ENCODE measurements at regions not wholly inside any gene's neighbourhood (a gene's known extent, or its start where the extent isn't known, plus 50 kb on each side); places are given as distances from the start of the nearest gene placed in this dataset.

DNA sequence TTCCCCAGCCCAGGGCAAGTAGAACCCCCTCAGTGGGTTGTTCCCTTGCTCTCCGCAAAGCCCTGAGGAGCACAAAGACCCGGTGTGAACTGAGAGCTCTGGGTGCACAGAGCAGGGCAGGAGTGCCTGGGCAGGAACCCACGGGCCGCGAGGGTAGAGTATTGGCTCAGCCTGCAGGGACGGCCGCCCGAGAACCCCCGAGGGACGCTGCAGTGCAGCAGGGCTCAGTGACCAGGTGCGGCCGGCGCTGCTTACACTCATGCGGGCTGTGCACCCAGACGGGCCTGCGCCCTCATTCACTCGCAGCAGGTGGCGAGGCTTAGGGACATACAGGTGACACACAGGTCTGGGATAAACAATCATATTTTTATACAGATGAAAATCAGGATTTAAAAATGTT, 51.9 kb upstream of the PDE10A start:
- Histone ChIP-seq H3K4me3 (ENCODE audit: low read depth in 1 of 2, low read length in 2 of 2) (no peak overlapping the region), H4K20me1 (ENCODE audit: insufficient read depth, low read length) (no peaks in the 10 kb centered on the region), H3K9me3 (ENCODE audit: insufficient read depth, low read length, severe bottlenecking) (no peaks in the 10 kb centered on the region), H3K27me3 (ENCODE audit: insufficient read depth, low read length, poor library complexity) (no peaks in the 10 kb centered on the region), H3K9ac (ENCODE audit: low read depth, low read length) (no peak overlapping the region), H3K36me3 (ENCODE audit: insufficient read depth, low read length) (no peaks in the 10 kb centered on the region), H3K79me2 (ENCODE audit: insufficient read depth, low read length) (no peaks in the 10 kb centered on the region), H3K4me2 (ENCODE audit: insufficient read depth, low read length) (no peak overlapping the region), H2AFZ (ENCODE audit: low read depth, low read length) (no peak overlapping the region), H3K27ac (ENCODE audit: low read length) (no peak overlapping the region), H3K4me1 (ENCODE audit: insufficient read depth, low read length) (peaks cover 3% of the 10 kb centered on the region; the same call in 1 of the 2 replicates)
- TF ChIP-seq, protein P1, sequence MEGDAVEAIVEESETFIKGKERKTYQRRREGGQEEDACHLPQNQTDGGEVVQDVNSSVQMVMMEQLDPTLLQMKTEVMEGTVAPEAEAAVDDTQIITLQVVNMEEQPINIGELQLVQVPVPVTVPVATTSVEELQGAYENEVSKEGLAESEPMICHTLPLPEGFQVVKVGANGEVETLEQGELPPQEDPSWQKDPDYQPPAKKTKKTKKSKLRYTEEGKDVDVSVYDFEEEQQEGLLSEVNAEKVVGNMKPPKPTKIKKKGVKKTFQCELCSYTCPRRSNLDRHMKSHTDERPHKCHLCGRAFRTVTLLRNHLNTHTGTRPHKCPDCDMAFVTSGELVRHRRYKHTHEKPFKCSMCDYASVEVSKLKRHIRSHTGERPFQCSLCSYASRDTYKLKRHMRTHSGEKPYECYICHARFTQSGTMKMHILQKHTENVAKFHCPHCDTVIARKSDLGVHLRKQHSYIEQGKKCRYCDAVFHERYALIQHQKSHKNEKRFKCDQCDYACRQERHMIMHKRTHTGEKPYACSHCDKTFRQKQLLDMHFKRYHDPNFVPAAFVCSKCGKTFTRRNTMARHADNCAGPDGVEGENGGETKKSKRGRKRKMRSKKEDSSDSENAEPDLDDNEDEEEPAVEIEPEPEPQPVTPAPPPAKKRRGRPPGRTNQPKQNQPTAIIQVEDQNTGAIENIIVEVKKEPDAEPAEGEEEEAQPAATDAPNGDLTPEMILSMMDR (IDR thresholded peaks at IDR 0.05; ENCODE audit: borderline replicate concordance, extremely low read depth, low read length, poor library complexity, severe bottlenecking) = no peak
- TF ChIP-seq EZH2 (IDR thresholded peaks at IDR 0.05; ENCODE audit: borderline replicate concordance, low read depth, low read length, severe bottlenecking) = no peak
- ATAC-seq (ENCODE audit: insufficient read depth, low read depth) (no peak), DNase-seq (no peak)

DNA sequence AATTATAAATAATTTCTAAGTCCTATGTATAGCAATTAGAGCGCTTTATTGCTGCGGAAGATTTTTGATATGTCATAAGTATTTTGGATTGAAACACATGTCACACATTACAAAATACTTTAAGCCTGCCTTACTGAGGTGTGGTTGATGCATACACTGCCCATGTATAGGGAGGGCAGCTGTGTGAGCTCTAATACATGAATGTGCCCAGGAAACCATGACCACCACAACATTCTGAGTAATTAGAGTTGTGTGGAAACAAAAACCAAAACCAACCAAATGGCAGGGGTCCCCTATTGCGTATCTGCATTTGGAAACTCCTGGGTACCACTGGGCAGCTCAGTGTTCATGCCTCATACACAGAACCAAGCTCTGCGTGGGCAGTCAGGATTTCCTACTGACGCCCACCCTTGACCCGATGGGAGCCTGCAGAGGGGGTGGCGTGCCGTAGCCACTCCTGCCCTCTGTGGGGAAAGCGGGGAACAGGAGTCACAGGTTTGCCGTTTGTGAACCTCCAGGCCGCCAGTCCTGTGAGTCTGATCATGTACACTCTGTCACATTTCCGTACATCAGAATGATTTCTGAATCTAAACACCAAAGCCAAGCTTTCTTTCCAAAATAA, 50.9 kb upstream of the PDE10A start:
- Histone ChIP-seq H3K27me3 (ENCODE audit: insufficient read depth, low read length, poor library complexity) (no peaks in the 10 kb centered on the region), H3K27ac (ENCODE audit: low read length) (no peak overlapping the region), H4K20me1 (ENCODE audit: insufficient read depth, low read length) (no peaks in the 10 kb centered on the region), H2AFZ (ENCODE audit: low read depth, low read length) (no peak overlapping the region), H3K79me2 (ENCODE audit: insufficient read depth, low read length) (no peaks in the 10 kb centered on the region), H3K36me3 (ENCODE audit: insufficient read depth, low read length) (no peaks in the 10 kb centered on the region), H3K4me2 (ENCODE audit: insufficient read depth, low read length) (no peak overlapping the region), H3K4me1 (ENCODE audit: insufficient read depth, low read length) (peaks cover 3% of the 10 kb centered on the region; the same call in 1 of the 2 replicates), H3K9me3 (ENCODE audit: insufficient read depth, low read length, severe bottlenecking) (no peaks in the 10 kb centered on the region), H3K9ac (ENCODE audit: low read depth, low read length) (no peak overlapping the region), H3K4me3 (ENCODE audit: low read depth in 1 of 2, low read length in 2 of 2) (no peak overlapping the region)
- DNase-seq (no peak), ATAC-seq (ENCODE audit: insufficient read depth, low read depth) (no peak)
- TF ChIP-seq, protein P1 (IDR thresholded peaks at IDR 0.05; ENCODE audit: borderline replicate concordance, extremely low read depth, low read length, poor library complexity, severe bottlenecking) = no peak
- no peak for TF ChIP-seq EZH2 (IDR thresholded peaks at IDR 0.05; ENCODE audit: borderline replicate concordance, low read depth, low read length, severe bottlenecking)

All from DND-41 (cell line).